Testis (tissue), 2 donors: ENCODE measurements at regions not wholly inside any gene's neighbourhood (a gene's known extent, or its start where the extent isn't known, plus 50 kb on each side); places are given as distances from the start of the nearest gene placed in this dataset.
A peak's percentile ranks its signal among the peaks of the same experiment; 100 is the strongest.

ENCODE experiments used
- DNase-seq: peaks from one replicate; pipeline ENCODE4 v3.0.0-alpha.2; 2019
- H3K27ac ChIP-seq, 2 donors: fragments of 200-600 bp; sonication (generic); one replicate each; pipeline ENCODE4 v1.5.1; 2019
- H3K27me3 ChIP-seq: fragments of 200-600 bp; sonication (generic); one replicate; pipeline ENCODE4 v1.5.1; 2019
- H3K36me3 ChIP-seq: fragments of 200-600 bp; sonication (generic); one replicate; pipeline ENCODE4 v1.5.1; 2017; ENCODE audit warnings: low read depth; ENCODE audit errors: missing control alignments
- H3K4me1 ChIP-seq: fragments of 200-600 bp; sonication (generic); one replicate; pipeline ENCODE4 v1.5.1; 2019
- H3K4me3 ChIP-seq, 2 donors: fragments of 200-600 bp; sonication (generic); one replicate each; pipeline ENCODE4 v1.5.1; 2017 to 2019
- H3K9me3 ChIP-seq: fragments of 200-600 bp; sonication (generic); one replicate; pipeline ENCODE4 v1.5.1; 2017
- POLR2A ChIP-seq: fragments of 450-650 bp; IDR thresholded peaks from one replicate; pipeline ENCODE4 v1.6.1; 2017; ENCODE audit warnings: antibody characterized with exemption, mild to moderate bottlenecking, moderate library complexity
- WGBS, 2 donors: methylation state at CpG; one replicate each; pipeline ENCODE4 v1.1.5; 2018; 5-methylcytosine and 5-hydroxymethylcytosine counted together
- intact Hi-C: fragments of 100-400 bp; cut with DNase I; formaldehyde crosslinking; loops from one replicate; pipeline ENCODE4 v1.15.1; 2023; ENCODE audit warnings: low total_unique reads
- TF ChIP-seq, protein P1 (sequence below), 3 experiments: fragments of 450-650 bp in 2 of 3; fragments of 200-600 bp in 1 of 3; sonication (generic) in 1 of 3; IDR thresholded peaks; one replicate each; pipeline ENCODE4 v1.5.1; 2016 to 2019; ENCODE audit warnings: antibody characterized with exemption in 3 of 3, mild to moderate bottlenecking in 2 of 3, moderate library complexity in 1 of 3

DNA sequence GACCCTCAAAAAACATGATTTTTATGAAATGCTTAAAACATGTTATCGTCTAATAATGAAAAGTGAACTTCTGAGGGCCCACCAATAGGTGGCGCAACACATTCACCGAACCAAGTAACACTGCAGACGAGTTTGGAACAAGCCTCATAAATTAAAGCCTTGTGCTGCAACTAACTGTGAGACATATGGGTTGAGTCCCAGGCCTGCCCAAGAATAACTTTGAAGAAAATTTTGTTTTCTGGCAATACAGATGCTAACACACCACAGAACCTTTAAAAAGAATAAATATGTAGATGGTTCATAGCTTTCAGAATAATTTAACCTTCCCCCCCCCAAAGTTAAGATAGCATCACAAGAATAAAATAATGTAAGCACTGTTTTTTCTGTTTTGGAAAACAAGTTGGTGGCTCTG is 285.9 kb downstream of the RNF144A start:
- peak; percentile 78 for DNase-seq
- 3 to 23% methylated on average over 4 of the region's 4 CpGs for WGBS, 2 donors
- Histone ChIP-seq H3K36me3 (no peaks in the 10 kb centered on the region), H3K27me3 (no peaks in the 10 kb centered on the region), H3K27ac (no peak overlapping the region), H3K9me3 (no peaks in the 10 kb centered on the region), H3K4me3 (no peak overlapping the region), H3K4me1 (no peaks in the 10 kb centered on the region)
- intact Hi-C loops, result no loop called here
- TF ChIP-seq POLR2A, result no peak
- TF ChIP-seq, protein P1, sequence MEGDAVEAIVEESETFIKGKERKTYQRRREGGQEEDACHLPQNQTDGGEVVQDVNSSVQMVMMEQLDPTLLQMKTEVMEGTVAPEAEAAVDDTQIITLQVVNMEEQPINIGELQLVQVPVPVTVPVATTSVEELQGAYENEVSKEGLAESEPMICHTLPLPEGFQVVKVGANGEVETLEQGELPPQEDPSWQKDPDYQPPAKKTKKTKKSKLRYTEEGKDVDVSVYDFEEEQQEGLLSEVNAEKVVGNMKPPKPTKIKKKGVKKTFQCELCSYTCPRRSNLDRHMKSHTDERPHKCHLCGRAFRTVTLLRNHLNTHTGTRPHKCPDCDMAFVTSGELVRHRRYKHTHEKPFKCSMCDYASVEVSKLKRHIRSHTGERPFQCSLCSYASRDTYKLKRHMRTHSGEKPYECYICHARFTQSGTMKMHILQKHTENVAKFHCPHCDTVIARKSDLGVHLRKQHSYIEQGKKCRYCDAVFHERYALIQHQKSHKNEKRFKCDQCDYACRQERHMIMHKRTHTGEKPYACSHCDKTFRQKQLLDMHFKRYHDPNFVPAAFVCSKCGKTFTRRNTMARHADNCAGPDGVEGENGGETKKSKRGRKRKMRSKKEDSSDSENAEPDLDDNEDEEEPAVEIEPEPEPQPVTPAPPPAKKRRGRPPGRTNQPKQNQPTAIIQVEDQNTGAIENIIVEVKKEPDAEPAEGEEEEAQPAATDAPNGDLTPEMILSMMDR (IDR thresholded peaks at IDR 0.05), result peak; percentile 69 to 93 (median 76)

DNA sequence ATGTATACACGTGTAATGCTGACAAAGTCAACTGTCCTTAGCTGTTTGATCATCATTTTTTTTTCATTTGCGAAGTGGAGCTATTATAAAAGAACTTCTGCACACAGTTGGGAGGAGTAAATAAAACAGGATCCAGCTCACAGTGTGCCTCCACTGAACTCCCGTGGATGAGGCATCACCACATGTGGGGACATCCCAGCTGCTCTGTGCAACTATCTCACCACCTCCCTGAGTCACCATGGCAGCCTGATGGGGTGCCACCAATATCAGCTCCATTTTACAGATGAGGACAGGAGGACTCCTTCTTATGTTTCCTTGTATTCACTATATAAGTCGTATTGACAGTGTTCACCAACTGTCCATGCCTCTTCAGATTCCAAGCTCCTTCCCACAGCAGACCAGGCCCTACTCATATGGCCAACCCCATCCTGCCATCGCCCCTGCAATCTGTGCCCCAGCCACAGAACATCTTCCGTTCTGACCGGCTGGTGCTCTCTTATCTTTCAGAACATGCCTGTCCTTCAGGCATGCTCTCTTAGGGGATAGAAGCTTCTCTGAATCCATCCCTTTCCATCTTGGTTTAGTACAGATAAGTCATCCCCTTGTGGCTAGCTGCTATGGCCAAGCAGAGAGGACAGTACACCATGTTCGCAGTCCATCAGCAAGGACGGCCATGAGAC is 288.1 kb downstream of the RNF144A start:
- TF ChIP-seq, protein P1 (IDR thresholded peaks at IDR 0.05), result no peak
- TF ChIP-seq POLR2A, result no peak
- Histone ChIP-seq H3K27ac (no peak overlapping the region), H3K9me3 (no peaks in the 10 kb centered on the region), H3K27me3 (no peaks in the 10 kb centered on the region), H3K36me3 (no peaks in the 10 kb centered on the region), H3K4me3 (no peak overlapping the region), H3K4me1 (no peaks in the 10 kb centered on the region)
- 85 to 86% methylated on average over 9 of the region's 9 CpGs for WGBS, 2 donors
- no peak for DNase-seq
- intact Hi-C loops, result no loop called here

DNA sequence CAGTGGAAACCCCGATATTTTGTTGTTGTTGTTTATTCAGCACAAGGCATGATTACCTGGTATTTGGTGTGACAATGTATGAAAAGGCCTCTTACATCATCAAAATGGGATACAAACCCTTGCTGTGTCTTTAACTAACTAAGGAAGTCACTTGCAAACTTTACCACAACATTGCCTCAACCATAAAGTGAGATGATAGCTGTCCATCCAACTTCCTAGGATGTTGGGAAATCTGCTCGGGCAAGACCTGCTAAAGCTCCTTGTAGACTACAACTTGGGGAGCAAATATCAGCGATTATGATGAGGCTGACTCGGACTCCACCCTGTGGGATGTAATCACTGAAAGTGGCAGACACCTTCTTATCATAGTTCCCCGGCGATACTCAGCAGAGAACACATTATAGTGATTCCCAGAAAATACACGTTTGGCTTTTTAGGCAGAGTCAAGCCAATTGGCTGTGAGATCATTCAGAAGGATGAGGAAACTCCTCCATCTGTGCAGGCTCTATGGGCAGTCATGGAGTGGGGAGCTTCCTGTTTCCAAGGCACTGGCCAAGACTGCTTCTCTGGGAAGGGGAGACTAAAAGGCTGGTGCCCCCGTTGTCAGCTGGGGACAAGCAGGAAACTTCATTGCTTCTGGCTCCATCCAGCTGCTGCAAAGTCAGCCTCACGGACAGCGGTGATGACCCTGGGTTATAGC is 289.0 kb downstream of the RNF144A start:
- no peak for DNase-seq
- WGBS, 2 donors, result 87 to 88% methylated on average over 10 of the region's 10 CpGs
- Histone ChIP-seq H3K9me3 (no peaks in the 10 kb centered on the region), H3K36me3 (no peaks in the 10 kb centered on the region), H3K4me1 (no peaks in the 10 kb centered on the region), H3K4me3 (no peak overlapping the region), H3K27ac (no peak overlapping the region), H3K27me3 (no peaks in the 10 kb centered on the region)
- intact Hi-C loops, result no loop called here
- TF ChIP-seq, protein P1 (IDR thresholded peaks at IDR 0.05), result no peak
- no peak for TF ChIP-seq POLR2A

DNA sequence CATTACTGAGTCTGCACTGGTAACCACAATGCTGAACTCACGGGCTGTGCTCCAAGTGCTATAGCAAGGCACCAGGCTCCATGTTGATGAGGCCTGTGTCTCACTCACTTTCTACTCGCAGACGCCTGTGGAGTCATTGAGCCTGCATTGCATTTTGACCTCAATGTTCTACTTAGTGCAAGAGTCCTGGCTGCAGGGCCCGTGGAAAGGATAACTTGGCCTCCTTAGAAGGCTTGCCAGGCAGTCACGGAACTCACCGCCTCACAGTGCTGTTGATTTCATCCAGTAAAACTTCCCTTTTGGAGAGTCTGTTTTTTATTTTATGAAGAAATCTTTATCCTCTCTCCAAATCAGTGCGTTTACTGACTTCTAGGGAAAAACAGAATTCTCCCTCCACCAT is 290.4 kb downstream of the RNF144A start:
- Histone ChIP-seq H3K4me3 (no peak overlapping the region), H3K27me3 (no peaks in the 10 kb centered on the region), H3K4me1 (no peaks in the 10 kb centered on the region), H3K9me3 (no peaks in the 10 kb centered on the region), H3K36me3 (no peaks in the 10 kb centered on the region), H3K27ac (no peak overlapping the region)
- TF ChIP-seq POLR2A, result no peak
- TF ChIP-seq, protein P1 (IDR thresholded peaks at IDR 0.05), result no peak
- DNase-seq, result no peak
- 90 to 93% methylated on average over 6 to 7 of the region's 7 CpGs for WGBS, 2 donors
- intact Hi-C loops, result no loop called here
